Adrenal gland (tissue), 5 donors: ENCODE measurements at regions not wholly inside any gene's neighbourhood (a gene's known extent, or its start where the extent isn't known, plus 50 kb on each side); places are given as distances from the start of the nearest gene placed in this dataset.

ENCODE experiments used
- CTCF ChIP-seq, 6 experiments: fragments of 450-650 bp in 4 of 6; fragments of 200-600 bp in 2 of 6; sonication (generic) in 1 of 6; IDR thresholded peaks; 1 replicate in 5 of 6; 2 replicates in 1 of 6; pipeline versions ENCODE4 v1.5.1 to v1.8.0; 2016 to 2021; ENCODE audit warnings: antibody characterized with exemption in 6 of 6, mild to moderate bottlenecking in 2 of 6, moderate library complexity in 1 of 6
- POLR2A ChIP-seq, 2 donors: fragments of 450-650 bp; IDR thresholded peaks; one replicate each; pipeline ENCODE4 v1.6.1; 2017; ENCODE audit warnings: antibody characterized with exemption in 2 of 2, mild to moderate bottlenecking in 2 of 2, moderate library complexity in 1 of 2
- donor health status: DM: no; HTN: no; CAD: no.

- TF ChIP-seq CTCF (IDR thresholded peaks at IDR 0.05) (no peak), POLR2A (IDR thresholded peaks at IDR 0.05) (no peak)
Observed at GRCh38 chr1:58861506-58861905, 77.7 kb upstream of the JUN start.
